ENCODE measurements at regions not wholly inside any gene's neighbourhood (a gene's known extent, or its start where the extent isn't known, plus 50 kb on each side); places are given as distances from the start of the nearest gene placed in this dataset.
"Not testable (repeated sequence)": the region's sequence is repeated elsewhere in the genome, so short reads cannot be mapped to it uniquely, and the experiment has no call there.

- not testable (repeated sequence) for H3K9me3 ChIP-seq (ENCODE audit: control insufficient read depth, low read length); H2BK5ac ChIP-seq (ENCODE audit: low read depth, low read length, poor library complexity, severe bottlenecking); H3K14ac ChIP-seq (ENCODE audit: low read length in 2 of 2); H3K27ac ChIP-seq (ENCODE audit: low read length, poor library complexity, severe bottlenecking); H3K36me3 ChIP-seq (ENCODE audit: control insufficient read depth in 1 of 2, insufficient read depth in 2 of 2, low read depth in 1 of 2, low read length in 2 of 2); H3K4me3 ChIP-seq (ENCODE audit: insufficient read depth in 1 of 2, low read depth in 1 of 2, low read length in 2 of 2); H3K23ac ChIP-seq (ENCODE audit: low read length in 2 of 2); H3K4me1 ChIP-seq (ENCODE audit: control insufficient read depth, insufficient read depth, low read depth, low read length); H3K79me1 ChIP-seq (replicated peaks; ENCODE audit: low read length, poor library complexity, severe bottlenecking); H3K4me2 ChIP-seq (ENCODE audit: low read length, poor library complexity, severe bottlenecking); H3K4ac ChIP-seq (ENCODE audit: low read depth in 1 of 2, low read length in 2 of 2); H3K9ac ChIP-seq (ENCODE audit: low read length); H3K27me3 ChIP-seq (ENCODE audit: control insufficient read depth in 1 of 2, insufficient read depth in 1 of 2, low read length in 2 of 2); H4K8ac ChIP-seq (ENCODE audit: low read length); H2BK12ac ChIP-seq (ENCODE audit: low read length in 2 of 2); H2AFZ ChIP-seq (ENCODE audit: low read depth, low read length); DNase-seq; H4K91ac ChIP-seq (ENCODE audit: low read length); H3K18ac ChIP-seq (ENCODE audit: low read depth in 1 of 2, low read length in 2 of 2); H2BK120ac ChIP-seq (ENCODE audit: low read depth, low read length); H2BK15ac ChIP-seq (ENCODE audit: low read depth, poor library complexity, severe bottlenecking); H2AK5ac ChIP-seq (ENCODE audit: low read length, severe bottlenecking)
Measured at GRCh38 chr2:87549561-87550202, 198.2 kb upstream of the PLGLB2 start.

DNA sequence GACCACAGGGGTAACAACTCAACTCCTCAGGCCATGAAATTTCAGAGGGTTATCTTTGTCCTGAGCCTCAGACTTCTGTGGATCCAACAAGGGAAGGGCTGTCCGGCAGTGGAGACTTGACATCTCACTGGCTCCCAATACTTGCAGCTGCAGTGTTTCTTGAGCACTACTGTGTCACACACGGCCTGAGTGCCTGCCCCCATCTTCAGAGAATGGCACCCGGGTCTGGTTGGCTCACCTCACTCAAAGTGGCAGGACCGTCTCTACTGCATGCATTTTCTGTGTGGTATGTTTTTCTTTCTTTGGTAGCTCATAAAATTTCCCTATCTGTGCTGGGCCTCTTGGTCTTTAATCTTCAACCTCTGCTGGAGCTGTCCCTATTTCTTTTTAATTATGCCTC lies 193.2 kb upstream of the PLGLB2 start:
- H3K79me1 ChIP-seq (replicated peaks; ENCODE audit: low read length, poor library complexity, severe bottlenecking); H2BK15ac ChIP-seq (ENCODE audit: low read depth, poor library complexity, severe bottlenecking); H3K14ac ChIP-seq (ENCODE audit: low read length in 2 of 2); H4K91ac ChIP-seq (ENCODE audit: low read length); H3K4me3 ChIP-seq (ENCODE audit: insufficient read depth in 1 of 2, low read depth in 1 of 2, low read length in 2 of 2); DNase-seq; H2BK120ac ChIP-seq (ENCODE audit: low read depth, low read length); H3K36me3 ChIP-seq (ENCODE audit: control insufficient read depth in 1 of 2, insufficient read depth in 2 of 2, low read depth in 1 of 2, low read length in 2 of 2); H3K27ac ChIP-seq (ENCODE audit: low read length, poor library complexity, severe bottlenecking); H2BK12ac ChIP-seq (ENCODE audit: low read length in 2 of 2); H3K9ac ChIP-seq (ENCODE audit: low read length); H3K4me2 ChIP-seq (ENCODE audit: low read length, poor library complexity, severe bottlenecking); H4K8ac ChIP-seq (ENCODE audit: low read length); H3K18ac ChIP-seq (ENCODE audit: low read depth in 1 of 2, low read length in 2 of 2); H3K27me3 ChIP-seq (ENCODE audit: control insufficient read depth in 1 of 2, insufficient read depth in 1 of 2, low read length in 2 of 2); H3K23ac ChIP-seq (ENCODE audit: low read length in 2 of 2); H3K4ac ChIP-seq (ENCODE audit: low read depth in 1 of 2, low read length in 2 of 2); H3K4me1 ChIP-seq (ENCODE audit: control insufficient read depth, insufficient read depth, low read depth, low read length); H2AFZ ChIP-seq (ENCODE audit: low read depth, low read length); H2AK5ac ChIP-seq (ENCODE audit: low read length, severe bottlenecking); H2BK5ac ChIP-seq (ENCODE audit: low read depth, low read length, poor library complexity, severe bottlenecking); H3K9me3 ChIP-seq (ENCODE audit: control insufficient read depth, low read length): not testable (repeated sequence)
- WGBS, result no CpG with 5 or more reads among the region's 4 CpGs

GRCh38 chr2:87555082-87555481 lies 192.8 kb upstream of the PLGLB2 start:
- H4K91ac ChIP-seq (ENCODE audit: low read length); H3K23ac ChIP-seq (ENCODE audit: low read length in 2 of 2); H2BK15ac ChIP-seq (ENCODE audit: low read depth, poor library complexity, severe bottlenecking); H2AK5ac ChIP-seq (ENCODE audit: low read length, severe bottlenecking); H3K4ac ChIP-seq (ENCODE audit: low read depth in 1 of 2, low read length in 2 of 2); H3K9me3 ChIP-seq (ENCODE audit: control insufficient read depth, low read length); H3K4me3 ChIP-seq (ENCODE audit: insufficient read depth in 1 of 2, low read depth in 1 of 2, low read length in 2 of 2); H3K4me1 ChIP-seq (ENCODE audit: control insufficient read depth, insufficient read depth, low read depth, low read length); H3K9ac ChIP-seq (ENCODE audit: low read length); H4K8ac ChIP-seq (ENCODE audit: low read length); H3K36me3 ChIP-seq (ENCODE audit: control insufficient read depth in 1 of 2, insufficient read depth in 2 of 2, low read depth in 1 of 2, low read length in 2 of 2); H2AFZ ChIP-seq (ENCODE audit: low read depth, low read length); H2BK5ac ChIP-seq (ENCODE audit: low read depth, low read length, poor library complexity, severe bottlenecking); H3K4me2 ChIP-seq (ENCODE audit: low read length, poor library complexity, severe bottlenecking); H3K27me3 ChIP-seq (ENCODE audit: control insufficient read depth in 1 of 2, insufficient read depth in 1 of 2, low read length in 2 of 2); H3K18ac ChIP-seq (ENCODE audit: low read depth in 1 of 2, low read length in 2 of 2); H3K14ac ChIP-seq (ENCODE audit: low read length in 2 of 2); H2BK12ac ChIP-seq (ENCODE audit: low read length in 2 of 2); H2BK120ac ChIP-seq (ENCODE audit: low read depth, low read length); DNase-seq; H3K79me1 ChIP-seq (replicated peaks; ENCODE audit: low read length, poor library complexity, severe bottlenecking); H3K27ac ChIP-seq (ENCODE audit: low read length, poor library complexity, severe bottlenecking): not testable (repeated sequence)
- WGBS, result no CpG with 5 or more reads among the region's 4 CpGs

DNA sequence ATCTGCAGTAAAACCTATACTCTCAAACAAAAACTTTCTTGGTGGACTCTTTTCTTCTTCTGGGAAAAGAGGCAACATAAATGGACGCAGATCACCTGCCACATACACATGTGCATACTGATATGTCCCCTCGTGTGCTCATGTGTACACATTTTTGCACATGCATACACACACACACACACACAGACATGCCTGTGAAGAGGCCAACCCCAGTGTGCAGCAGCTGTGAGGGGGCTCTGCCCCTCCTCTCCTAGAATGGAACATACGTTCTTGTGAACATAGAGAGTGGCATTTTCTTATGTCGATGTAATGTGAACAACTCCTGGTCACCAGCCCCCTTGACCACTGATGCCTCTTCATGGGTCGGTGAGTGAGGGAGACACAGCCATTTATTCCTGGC lies 188.9 kb upstream of the PLGLB2 start:
- not testable (repeated sequence) for H3K36me3 ChIP-seq (ENCODE audit: control insufficient read depth in 1 of 2, insufficient read depth in 2 of 2, low read depth in 1 of 2, low read length in 2 of 2); H3K27me3 ChIP-seq (ENCODE audit: control insufficient read depth in 1 of 2, insufficient read depth in 1 of 2, low read length in 2 of 2); H3K23ac ChIP-seq (ENCODE audit: low read length in 2 of 2); H3K4ac ChIP-seq (ENCODE audit: low read depth in 1 of 2, low read length in 2 of 2); H4K91ac ChIP-seq (ENCODE audit: low read length); H4K8ac ChIP-seq (ENCODE audit: low read length); H3K4me2 ChIP-seq (ENCODE audit: low read length, poor library complexity, severe bottlenecking); H2BK120ac ChIP-seq (ENCODE audit: low read depth, low read length); H2BK15ac ChIP-seq (ENCODE audit: low read depth, poor library complexity, severe bottlenecking); H3K27ac ChIP-seq (ENCODE audit: low read length, poor library complexity, severe bottlenecking); H3K9me3 ChIP-seq (ENCODE audit: control insufficient read depth, low read length); H2AFZ ChIP-seq (ENCODE audit: low read depth, low read length); H3K18ac ChIP-seq (ENCODE audit: low read depth in 1 of 2, low read length in 2 of 2); H3K4me1 ChIP-seq (ENCODE audit: control insufficient read depth, insufficient read depth, low read depth, low read length); H2AK5ac ChIP-seq (ENCODE audit: low read length, severe bottlenecking); H3K14ac ChIP-seq (ENCODE audit: low read length in 2 of 2); H3K79me1 ChIP-seq (replicated peaks; ENCODE audit: low read length, poor library complexity, severe bottlenecking); H3K9ac ChIP-seq (ENCODE audit: low read length); H2BK5ac ChIP-seq (ENCODE audit: low read depth, low read length, poor library complexity, severe bottlenecking); H2BK12ac ChIP-seq (ENCODE audit: low read length in 2 of 2); DNase-seq; H3K4me3 ChIP-seq (ENCODE audit: insufficient read depth in 1 of 2, low read depth in 1 of 2, low read length in 2 of 2)
- WGBS, result no CpG with 5 or more reads among the region's 5 CpGs

All from mesenchymal stem cell (in vitro differentiated cells and primary cell).